OCI-LY3 (cell line): ENCODE measurements at regions not wholly inside any gene's neighbourhood (a gene's known extent, or its start where the extent isn't known, plus 50 kb on each side); places are given as distances from the start of the nearest gene placed in this dataset.

Experiments used
- H2AFZ ChIP-seq: fragments of 200-600, 300-600 bp; shearing (Covaris generic); 2 replicates; pipeline ENCODE4 v1.6.0; 2014; ENCODE audit warnings: antibody characterized with exemption, low read depth, low read length
- H3K27ac ChIP-seq: fragments of 200-600, 300-600 bp; sonication (generic); 2 replicates; pipeline ENCODE4 v1.5.1; 2014; ENCODE audit warnings: mild to moderate bottlenecking, low read length, moderate library complexity, mixed read lengths
- H3K27me3 ChIP-seq: fragments of 200-600, 300-600 bp; sonication (generic); 2 replicates; pipeline ENCODE4 v1.6.1; 2014; ENCODE audit warnings: low read depth, low read length, mixed read lengths
- H3K36me3 ChIP-seq: fragments of 200-600, 300-600 bp; sonication (generic); replicated peaks from 2 replicates; pipeline ENCODE3; 2014; ENCODE audit warnings: low read depth, low read length, mixed read lengths
- H3K4me1 ChIP-seq: fragments of 300-600, 200-600 bp; sonication (generic); 2 replicates; pipeline ENCODE4 v1.6.1; 2014; ENCODE audit warnings: low read length, mixed read lengths
- H3K4me2 ChIP-seq: fragments of 200-600, 300-600 bp; sonication (generic); 2 replicates; pipeline ENCODE4 v1.6.1; 2014; ENCODE audit warnings: low read length, mixed read lengths
- H3K4me3 ChIP-seq: fragments of 300-600, 200-600 bp; sonication (generic); 2 replicates; pipeline ENCODE4 v1.5.1; 2014; ENCODE audit warnings: antibody characterized with exemption, mild to moderate bottlenecking, low read length, moderate library complexity
- H3K79me2 ChIP-seq: fragments of 300-600, 200-600 bp; shearing (Covaris generic); 2 replicates; pipeline ENCODE4 v1.6.1; 2014; ENCODE audit warnings: mild to moderate bottlenecking, low read length, mixed read lengths
- H3K9ac ChIP-seq: fragments of 300-600, 200-600 bp; shearing (Covaris generic); 2 replicates; pipeline ENCODE4 v1.6.0; 2014; ENCODE audit warnings: mild to moderate bottlenecking, low read length, moderate library complexity
- H3K9me3 ChIP-seq: fragments of 200-600, 300-600 bp; shearing (Covaris generic); 2 replicates; pipeline ENCODE4 v1.6.1; 2014; ENCODE audit warnings: low read length, mixed read lengths; ENCODE audit not compliant: insufficient read depth
- H4K20me1 ChIP-seq: fragments of 200-600, 300-600 bp; sonication (generic); 2 replicates; pipeline ENCODE4 v1.6.1; 2016; ENCODE audit warnings: low read length, mixed read lengths; ENCODE audit not compliant: insufficient read depth
- CTCF ChIP-seq: fragments of 200-600, 300-600 bp; sonication (generic); IDR thresholded peaks from 2 replicates; pipeline ENCODE4 v1.5.1; 2014; ENCODE audit warnings: antibody characterized with exemption, low read length, low read depth
- EZH2phosphoT487 ChIP-seq: fragments of 200-600 bp; shearing (Covaris generic); IDR thresholded peaks from 2 replicates; pipeline ENCODE4 v1.6.1; 2018; ENCODE audit warnings: antibody characterized with exemption, mixed run types, low read depth

- TF ChIP-seq EZH2phosphoT487, result no peak
- no peak for TF ChIP-seq CTCF
- Histone ChIP-seq H3K9ac (no peak overlapping the region), H2AFZ (no peak overlapping the region), H3K79me2 (no peaks in the 10 kb centered on the region), H3K27ac (no peak overlapping the region), H4K20me1 (no peaks in the 10 kb centered on the region), H3K4me3 (no peak overlapping the region), H3K4me1 (peaks cover 33% of the 10 kb centered on the region), H3K9me3 (no peaks in the 10 kb centered on the region), H3K4me2 (no peak overlapping the region), H3K36me3 (no peaks in the 10 kb centered on the region), H3K27me3 (no peaks in the 10 kb centered on the region)
These were observed 149.4 kb upstream of the TBCA start for GRCh38 chr5:77925503-77925902.

- Histone ChIP-seq H2AFZ (no peak overlapping the region), H3K4me3 (no peak overlapping the region)
These were observed 147.9 kb upstream of the TBCA start for GRCh38 chr5:77924081-77924480.

GRCh38 chr5:77923666-77924065 lies 147.5 kb upstream of the TBCA start:
- Histone ChIP-seq H3K27me3 (no peaks in the 10 kb centered on the region), H3K9me3 (no peaks in the 10 kb centered on the region), H3K4me1 (peaks cover 21% of the 10 kb centered on the region), H3K79me2 (no peaks in the 10 kb centered on the region), H3K4me2 (no peak overlapping the region), H3K4me3 (no peak overlapping the region), H4K20me1 (no peaks in the 10 kb centered on the region), H2AFZ (no peak overlapping the region), H3K36me3 (no peaks in the 10 kb centered on the region), H3K27ac (no peak overlapping the region), H3K9ac (no peak overlapping the region)
- no peak for TF ChIP-seq CTCF
- TF ChIP-seq EZH2phosphoT487, result no peak

More at GRCh38 chr5:77924081-77924480, 147.9 kb upstream of the TBCA start:
- TF ChIP-seq CTCF (no peak), EZH2phosphoT487 (no peak)
- Histone ChIP-seq H3K27ac (no peak overlapping the region), H3K9me3 (no peaks in the 10 kb centered on the region), H3K4me2 (no peak overlapping the region), H3K9ac (no peak overlapping the region), H3K4me1 (peaks cover 25% of the 10 kb centered on the region), H3K27me3 (no peaks in the 10 kb centered on the region), H3K36me3 (no peaks in the 10 kb centered on the region), H4K20me1 (no peaks in the 10 kb centered on the region), H3K79me2 (no peaks in the 10 kb centered on the region)

- no peaks in the 10 kb centered on the region for H3K27me3 ChIP-seq
- no peaks in the 10 kb centered on the region for H3K9me3 ChIP-seq
- no peaks in the 10 kb centered on the region for H4K20me1 ChIP-seq
- no peak overlapping the region for H3K9ac ChIP-seq
- no peak overlapping the region for H3K27ac ChIP-seq
- H3K4me2 ChIP-seq, result no peak overlapping the region
- no peaks in the 10 kb centered on the region for H3K79me2 ChIP-seq
- H2AFZ ChIP-seq, result no peak overlapping the region
- H3K4me3 ChIP-seq, result no peak overlapping the region
- peaks cover 14% of the 10 kb centered on the region for H3K4me1 ChIP-seq
- TF ChIP-seq CTCF, result no peak
- TF ChIP-seq EZH2phosphoT487, result no peak
- H3K36me3 ChIP-seq, result no peaks in the 10 kb centered on the region
These were observed 145.1 kb upstream of the TBCA start for GRCh38 chr5:77921094-77921768.
